Lower leg skin (tissue), 4 donors: ENCODE measurements at regions not wholly inside any gene's neighbourhood (a gene's known extent, or its start where the extent isn't known, plus 50 kb on each side); places are given as distances from the start of the nearest gene placed in this dataset.
A peak's percentile ranks its signal among the peaks of the same experiment; 100 is the strongest.

Experiments
- DNase-seq, 2 donors: peaks; one replicate each; pipeline ENCODE4 v3.0.0-alpha.2; 2019; ENCODE audit warnings: low spot score in 2 of 2
- H3K4me3 ChIP-seq: fragments of 200-600 bp; sonication (generic); 2 replicates; pipeline ENCODE4 v1.5.1; 2017; ENCODE audit warnings: mild to moderate bottlenecking, low read depth; ENCODE audit not compliant: poor library complexity, severe bottlenecking
- POLR2A ChIP-seq, 2 donors: fragments of 450-650 bp; IDR thresholded peaks; one replicate each; pipeline ENCODE4 v1.6.1; 2016 to 2017; ENCODE audit warnings: antibody characterized with exemption in 2 of 2, mild to moderate bottlenecking in 1 of 2, moderate library complexity in 1 of 2
- WGBS, 2 donors: methylation state at CpG; one replicate each; pipeline ENCODE4 v1.1.5; 2018; 5-methylcytosine and 5-hydroxymethylcytosine counted together
- intact Hi-C: fragments of 100-400 bp; cut with DNase I; formaldehyde crosslinking; loops from one replicate; pipeline ENCODE4 v1.15.0; 2023; ENCODE audit warnings: low total_unique reads
- TF ChIP-seq, protein P1 (sequence below), 3 donors: fragments of 450-650 bp; IDR thresholded peaks; one replicate each; pipeline ENCODE4 v1.5.1; 2016; ENCODE audit warnings: antibody characterized with exemption in 3 of 3, mild to moderate bottlenecking in 3 of 3, moderate library complexity in 2 of 3

DNA sequence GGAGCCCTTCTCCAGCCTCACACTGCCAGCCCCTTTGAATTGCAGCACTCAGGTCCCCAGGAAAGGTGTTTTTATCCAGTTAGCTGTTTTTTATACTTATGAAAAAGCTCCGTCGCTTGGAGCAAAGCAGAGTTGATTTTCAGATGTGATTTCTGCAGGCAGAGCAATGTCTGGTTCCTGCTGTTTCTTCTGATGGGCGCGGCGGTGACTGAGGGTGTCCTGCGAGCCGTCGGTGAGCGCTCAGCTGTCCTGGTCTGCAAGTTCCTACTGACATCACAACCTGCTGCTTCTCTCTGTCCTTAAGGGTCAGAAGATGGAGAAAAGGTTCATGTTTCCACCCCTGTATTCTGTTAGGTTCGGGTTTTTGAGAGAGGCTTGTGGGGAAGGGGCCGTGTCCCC is 109.6 kb upstream of the FAM20C start:
- DNase-seq, result peak in 1 of 2 donors; percentile 72
- 82 to 89% methylated on average over 11 of the region's 11 CpGs for WGBS, 2 donors
- TF ChIP-seq, protein P1, sequence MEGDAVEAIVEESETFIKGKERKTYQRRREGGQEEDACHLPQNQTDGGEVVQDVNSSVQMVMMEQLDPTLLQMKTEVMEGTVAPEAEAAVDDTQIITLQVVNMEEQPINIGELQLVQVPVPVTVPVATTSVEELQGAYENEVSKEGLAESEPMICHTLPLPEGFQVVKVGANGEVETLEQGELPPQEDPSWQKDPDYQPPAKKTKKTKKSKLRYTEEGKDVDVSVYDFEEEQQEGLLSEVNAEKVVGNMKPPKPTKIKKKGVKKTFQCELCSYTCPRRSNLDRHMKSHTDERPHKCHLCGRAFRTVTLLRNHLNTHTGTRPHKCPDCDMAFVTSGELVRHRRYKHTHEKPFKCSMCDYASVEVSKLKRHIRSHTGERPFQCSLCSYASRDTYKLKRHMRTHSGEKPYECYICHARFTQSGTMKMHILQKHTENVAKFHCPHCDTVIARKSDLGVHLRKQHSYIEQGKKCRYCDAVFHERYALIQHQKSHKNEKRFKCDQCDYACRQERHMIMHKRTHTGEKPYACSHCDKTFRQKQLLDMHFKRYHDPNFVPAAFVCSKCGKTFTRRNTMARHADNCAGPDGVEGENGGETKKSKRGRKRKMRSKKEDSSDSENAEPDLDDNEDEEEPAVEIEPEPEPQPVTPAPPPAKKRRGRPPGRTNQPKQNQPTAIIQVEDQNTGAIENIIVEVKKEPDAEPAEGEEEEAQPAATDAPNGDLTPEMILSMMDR (IDR thresholded peaks at IDR 0.05), result no peak
- no peak for TF ChIP-seq POLR2A (IDR thresholded peaks at IDR 0.05)
- intact Hi-C loops, result no loop called here
- no peak overlapping the region for H3K4me3 ChIP-seq

DNA sequence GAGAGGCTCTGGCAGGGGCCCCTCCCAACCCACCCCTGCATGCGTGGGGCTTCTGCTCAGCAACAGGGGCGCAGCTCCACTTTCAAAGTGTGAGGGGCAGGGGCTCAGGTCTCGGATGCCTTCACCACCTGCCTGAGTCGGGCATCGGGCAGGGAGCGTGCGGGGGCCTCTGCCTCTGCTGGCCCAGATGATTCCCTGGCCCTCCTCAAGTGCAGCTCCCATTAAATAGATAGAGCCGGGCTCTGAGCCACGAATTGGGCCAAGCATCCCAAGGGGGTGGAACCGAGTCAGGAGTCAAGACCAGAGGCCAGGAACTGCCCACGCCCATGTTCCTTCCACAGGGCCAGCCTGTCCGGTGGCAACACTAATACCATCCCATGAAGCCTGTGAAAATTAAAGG is 108.9 kb upstream of the FAM20C start:
- no peak overlapping the region for H3K4me3 ChIP-seq
- no peak for TF ChIP-seq POLR2A (IDR thresholded peaks at IDR 0.05)
- TF ChIP-seq, protein P1 (IDR thresholded peaks at IDR 0.05), result no peak
- WGBS, 2 donors, result 75 to 82% methylated on average over 9 of the region's 12 CpGs
- intact Hi-C loops, result no loop called here
- peak in 1 of 2 donors; percentile 78 for DNase-seq

DNA sequence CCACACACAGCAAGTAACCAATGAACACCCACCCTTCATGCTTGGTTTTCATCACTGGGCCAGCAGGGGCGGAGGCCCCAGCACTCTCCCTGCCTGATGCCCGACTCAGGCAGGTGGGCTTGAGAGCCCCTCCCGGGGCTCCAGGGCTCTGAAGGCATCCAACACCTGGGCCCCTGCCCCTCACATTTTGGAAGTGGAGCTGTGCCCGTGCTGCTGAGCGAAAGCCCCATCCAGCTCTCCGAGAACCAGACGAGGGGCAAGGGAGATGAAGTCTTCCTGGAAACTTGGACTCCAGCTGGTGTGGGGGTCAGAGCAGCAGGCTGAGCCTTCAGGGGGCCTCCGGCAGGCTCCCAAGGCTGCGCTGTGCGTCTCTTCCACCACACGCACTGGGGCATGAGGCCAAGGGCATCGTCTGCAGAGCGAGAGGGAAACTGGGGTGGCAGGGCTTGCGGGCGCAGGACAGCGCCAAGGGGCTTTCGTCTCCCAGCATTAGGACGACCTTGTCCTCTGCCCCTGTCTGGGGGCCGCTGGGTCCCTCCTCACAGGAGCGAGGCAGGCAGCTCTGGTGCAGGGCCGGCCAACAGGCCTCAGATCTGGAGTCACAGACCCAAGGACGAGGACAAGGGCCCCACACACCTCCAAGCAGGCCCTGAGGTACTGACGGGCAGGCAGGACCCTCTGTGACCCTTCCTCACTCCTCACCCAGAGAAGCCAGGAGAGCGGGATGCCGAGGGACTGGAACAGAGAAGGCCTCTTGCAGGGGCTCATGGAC is 108.3 kb upstream of the FAM20C start:
- WGBS, 2 donors, result 89% methylated on average over 21 to 25 of the region's 25 CpGs
- TF ChIP-seq, protein P1 (IDR thresholded peaks at IDR 0.05), result no peak
- TF ChIP-seq POLR2A (IDR thresholded peaks at IDR 0.05), result no peak
- no peak overlapping the region for H3K4me3 ChIP-seq
- DNase-seq, result peak in 1 of 2 donors; percentile 83
- intact Hi-C loops, result no loop called here

DNA sequence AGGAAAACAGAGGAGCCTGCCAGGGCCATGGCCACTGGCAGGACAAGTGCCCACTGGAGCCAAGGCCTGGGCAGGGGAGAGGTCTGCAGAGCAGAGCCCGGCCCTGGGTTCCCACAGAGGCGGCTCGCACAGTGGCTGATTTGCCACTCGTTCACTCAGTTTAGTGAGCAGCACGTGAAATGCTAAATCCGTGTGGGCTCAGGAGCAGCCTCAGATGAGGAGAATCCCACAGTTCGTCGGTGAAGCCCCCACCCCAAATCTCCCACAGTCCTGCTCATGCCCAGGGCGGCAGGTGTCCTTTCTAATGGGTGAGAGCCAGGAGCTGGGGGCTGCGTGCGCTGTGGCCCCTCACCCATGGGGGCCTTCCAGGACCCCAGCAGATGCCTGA is 107.7 kb upstream of the FAM20C start:
- H3K4me3 ChIP-seq, result no peak overlapping the region
- 93 to 94% methylated on average over 10 of the region's 11 CpGs for WGBS, 2 donors
- intact Hi-C loops, result no loop called here
- TF ChIP-seq, protein P1 (IDR thresholded peaks at IDR 0.05), result no peak
- no peak for TF ChIP-seq POLR2A (IDR thresholded peaks at IDR 0.05)
- DNase-seq, result peak in 1 of 2 donors; percentile 57

DNA sequence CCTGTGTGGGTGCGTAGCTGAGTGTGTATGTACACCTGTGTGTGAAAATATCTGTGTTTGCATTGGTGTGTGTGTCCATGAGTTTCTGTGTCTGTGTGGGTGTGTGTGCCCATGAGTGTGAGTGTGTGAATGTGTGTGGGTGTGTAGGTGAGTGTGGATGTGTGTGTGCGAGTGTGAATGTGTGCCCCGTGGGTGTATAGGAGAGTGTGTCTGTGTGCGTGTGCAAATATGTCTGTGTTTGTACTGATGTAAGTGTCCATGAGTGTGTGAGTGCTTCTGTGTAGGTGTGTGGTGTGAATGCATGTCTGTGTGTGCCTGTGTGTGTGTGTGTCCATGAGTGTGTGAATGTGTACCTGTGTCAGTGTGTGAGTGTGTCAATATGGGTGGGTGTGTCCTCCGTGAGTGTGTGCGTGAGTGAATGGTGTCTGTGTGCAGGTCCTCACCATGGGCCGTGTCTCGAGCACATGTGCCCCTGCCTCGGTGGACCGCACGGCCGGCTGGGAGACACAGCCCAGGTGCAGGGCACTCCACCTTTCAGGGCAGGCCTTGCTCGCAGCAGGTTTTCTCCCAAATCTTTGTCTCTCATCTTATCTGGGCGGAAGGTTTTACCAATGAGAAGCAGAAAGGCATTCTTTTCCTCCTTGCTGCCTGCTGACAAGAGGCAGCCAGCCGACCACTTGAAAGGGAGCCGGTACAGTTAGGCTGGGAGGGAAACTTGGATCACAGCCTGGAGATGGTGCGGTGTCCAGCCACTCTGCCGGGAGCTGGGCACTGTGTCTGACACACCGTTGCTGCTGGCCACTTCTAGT is 107.1 kb upstream of the FAM20C start:
- WGBS, 2 donors, result 83 to 86% methylated on average over 19 of the region's 19 CpGs
- no peak overlapping the region for H3K4me3 ChIP-seq
- DNase-seq, result no peak
- intact Hi-C loops, result no loop called here
- TF ChIP-seq, protein P1 (IDR thresholded peaks at IDR 0.05), result no peak
- no peak for TF ChIP-seq POLR2A (IDR thresholded peaks at IDR 0.05)
